Erythroblast (primary cell): ENCODE measurements at regions not wholly inside any gene's neighbourhood (a gene's known extent, or its start where the extent isn't known, plus 50 kb on each side); places are given as distances from the start of the nearest gene placed in this dataset.

Experiments used
- GATA1 ChIP-seq: IDR thresholded peaks from 2 replicates; pipeline ENCODE4 v1.6.1; 2011; ENCODE audit warnings: low read depth, mild to moderate bottlenecking, control low read depth, low read length, moderate library complexity
- POLR2A ChIP-seq: IDR thresholded peaks from 2 replicates; pipeline ENCODE4 v1.6.1; 2011; ENCODE audit warnings: mild to moderate bottlenecking, low read length

GRCh38 chr2:140057928-140058327, 1277.7 kb upstream of the NXPH2 start:
- TF ChIP-seq POLR2A = no peak
- TF ChIP-seq GATA1 = no peak
